ENCODE measurements at regions not wholly inside any gene's neighbourhood (a gene's known extent, or its start where the extent isn't known, plus 50 kb on each side); places are given as distances from the start of the nearest gene placed in this dataset.

- no peaks in the 10 kb centered on the region for H3K79me1 ChIP-seq (ENCODE audit: insufficient read depth, low read depth, low read length, poor library complexity, severe bottlenecking)
- Mint-ChIP-seq H3K27me3 (ENCODE audit: low read depth) (no peaks in the 10 kb centered on the region), H3K36me3 (ENCODE audit: insufficient read depth in 1 of 3, low read depth in 3 of 3) (peaks cover 0 to 2% (median 0%) of the 10 kb centered on the region in 3 experiments; a peak in 2 of 7 replicates), H3K4me3 (no peak overlapping the region), H3K4me1 (no peaks in the 10 kb centered on the region), H3K9me3 (no peaks in the 10 kb centered on the region; a peak in 1 of 5 replicates), H3K27ac (no peak overlapping the region)
- H2BK5ac ChIP-seq (ENCODE audit: insufficient read length, low read length), result no peak overlapping the region
- H3K9ac ChIP-seq (ENCODE audit: extremely low read depth, insufficient read length, low read length), result no peak overlapping the region
- H4K91ac ChIP-seq (ENCODE audit: insufficient read length, low read depth, low read length), result no peak overlapping the region
- no peak overlapping the region for H3K18ac ChIP-seq (ENCODE audit: insufficient read length, low read depth, low read length)
- no peaks in the 10 kb centered on the region for H3K79me2 ChIP-seq (ENCODE audit: insufficient read depth, low read length)
- no peaks in the 10 kb centered on the region for H3K23me2 ChIP-seq (ENCODE audit: insufficient read length, low read depth, low read length, poor library complexity, severe bottlenecking)
- H2BK20ac ChIP-seq (ENCODE audit: low read depth, low read length, poor library complexity, severe bottlenecking), result no peak overlapping the region
- no peak overlapping the region for H3K4me2 ChIP-seq (ENCODE audit: insufficient read depth, insufficient read length, low read length)
- no peak overlapping the region for H4K8ac ChIP-seq (replicated peaks; ENCODE audit: insufficient read length, low read depth, low read length)
- no peak overlapping the region for H3K23ac ChIP-seq (ENCODE audit: insufficient read length, low read depth, low read length)
- H3T11ph ChIP-seq (ENCODE audit: low read length), result no peak overlapping the region
- WGBS (ENCODE audit: extremely low coverage, insufficient read length, low lambda C conversion rate), result no CpG with 5 or more reads among the region's 1 CpG
- DNase-seq, result no peak
- H3K27me3 ChIP-seq (ENCODE audit: insufficient read depth, low read length), result no peaks in the 10 kb centered on the region
- H3K9me3 ChIP-seq (ENCODE audit: control insufficient read depth, low read depth, low read length), result no peaks in the 10 kb centered on the region
- H3K4me1 ChIP-seq (ENCODE audit: insufficient read depth, low read length), result no peaks in the 10 kb centered on the region
- H2AFZ ChIP-seq (ENCODE audit: low read length), result no peak overlapping the region
- H2BK12ac ChIP-seq (ENCODE audit: insufficient read length, low read depth, low read length), result no peak overlapping the region
- H3K56ac ChIP-seq (ENCODE audit: insufficient read length, low read depth, low read length), result no peak overlapping the region
- no peak overlapping the region for H3K27ac ChIP-seq (ENCODE audit: insufficient read length, low read depth, low read length)
- no peak overlapping the region for H2BK15ac ChIP-seq (ENCODE audit: low read depth, low read length)
- no peaks in the 10 kb centered on the region for H4K20me1 ChIP-seq (ENCODE audit: control insufficient read depth, insufficient read depth, insufficient read length)
- no peak overlapping the region for H2BK120ac ChIP-seq (ENCODE audit: low read depth, low read length, poor library complexity, severe bottlenecking)
- H3K14ac ChIP-seq (ENCODE audit: insufficient read depth, low read length), result no peak overlapping the region
- TF ChIP-seq, protein P1, sequence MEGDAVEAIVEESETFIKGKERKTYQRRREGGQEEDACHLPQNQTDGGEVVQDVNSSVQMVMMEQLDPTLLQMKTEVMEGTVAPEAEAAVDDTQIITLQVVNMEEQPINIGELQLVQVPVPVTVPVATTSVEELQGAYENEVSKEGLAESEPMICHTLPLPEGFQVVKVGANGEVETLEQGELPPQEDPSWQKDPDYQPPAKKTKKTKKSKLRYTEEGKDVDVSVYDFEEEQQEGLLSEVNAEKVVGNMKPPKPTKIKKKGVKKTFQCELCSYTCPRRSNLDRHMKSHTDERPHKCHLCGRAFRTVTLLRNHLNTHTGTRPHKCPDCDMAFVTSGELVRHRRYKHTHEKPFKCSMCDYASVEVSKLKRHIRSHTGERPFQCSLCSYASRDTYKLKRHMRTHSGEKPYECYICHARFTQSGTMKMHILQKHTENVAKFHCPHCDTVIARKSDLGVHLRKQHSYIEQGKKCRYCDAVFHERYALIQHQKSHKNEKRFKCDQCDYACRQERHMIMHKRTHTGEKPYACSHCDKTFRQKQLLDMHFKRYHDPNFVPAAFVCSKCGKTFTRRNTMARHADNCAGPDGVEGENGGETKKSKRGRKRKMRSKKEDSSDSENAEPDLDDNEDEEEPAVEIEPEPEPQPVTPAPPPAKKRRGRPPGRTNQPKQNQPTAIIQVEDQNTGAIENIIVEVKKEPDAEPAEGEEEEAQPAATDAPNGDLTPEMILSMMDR (conservative IDR thresholded peaks at IDR 0.05), result no peak
- no peak overlapping the region for H2AK5ac ChIP-seq (ENCODE audit: insufficient read length, low read length)
- no peak overlapping the region for H4K5ac ChIP-seq (ENCODE audit: insufficient read length, low read depth, low read length)
- no peak overlapping the region for H3K4ac ChIP-seq (ENCODE audit: low read depth, low read length)
These were observed 596.3 kb downstream of the HINT1 start for GRCh38 chr5:130568791-130569190.
